GM23338 (cell line): ENCODE measurements at regions not wholly inside any gene's neighbourhood (a gene's known extent, or its start where the extent isn't known, plus 50 kb on each side); places are given as distances from the start of the nearest gene placed in this dataset.

Experiments used
- ATAC-seq: fragments of 200-7000 bp; cut with Tn5 transposase; 3 replicates; pipeline ENCODE4 v1.9.1; 2020
- DNase-seq: peaks from one replicate; pipeline ENCODE4 v3.0.0-alpha.2; 2015; ENCODE audit warnings: low spot score
- H2AFZ ChIP-seq: fragments of 200-600 bp; sonication (generic); 2 replicates; pipeline ENCODE4 v1.8.0; 2016; ENCODE audit warnings: antibody characterized with exemption, mild to moderate bottlenecking, moderate library complexity
- H3F3A ChIP-seq: fragments of 200-600 bp; sonication (generic); replicated peaks from 2 replicates; pipeline ENCODE4 v1.8.0; 2017; ENCODE audit warnings: antibody characterized with exemption, mixed run types, low read depth
- H3K27ac ChIP-seq: fragments of 200-600 bp; sonication (generic); 2 replicates; pipeline ENCODE4 v1.6.1; 2016; ENCODE audit warnings: low read depth
- H3K27me3 ChIP-seq: fragments of 200-600 bp; sonication (generic); 2 replicates; pipeline ENCODE4 v1.8.0; 2016; ENCODE audit warnings: mild to moderate bottlenecking, mixed run types, moderate library complexity; ENCODE audit not compliant: insufficient read depth
- H3K36me3 ChIP-seq: fragments of 200-600 bp; sonication (generic); 2 replicates; pipeline ENCODE4 v1.8.0; 2016; ENCODE audit warnings: mild to moderate bottlenecking; ENCODE audit not compliant: insufficient read depth
- H3K4me1 ChIP-seq: fragments of 200-600 bp; sonication (generic); 2 replicates; pipeline ENCODE4 v1.8.0; 2016; ENCODE audit warnings: mild to moderate bottlenecking, moderate library complexity; ENCODE audit not compliant: insufficient read depth
- H3K4me2 ChIP-seq: fragments of 200-600 bp; sonication (generic); 2 replicates; pipeline ENCODE4 v1.7.1; 2017; ENCODE audit warnings: mixed run types
- H3K4me3 ChIP-seq: fragments of 200-600 bp; sonication (generic); 2 replicates; pipeline ENCODE4 v1.6.1; 2016; ENCODE audit warnings: mixed run types
- H3K79me2 ChIP-seq: fragments of 200-600 bp; sonication (generic); replicated peaks from 2 replicates; pipeline ENCODE4 v1.8.0; 2017; ENCODE audit warnings: mild to moderate bottlenecking; ENCODE audit not compliant: insufficient read depth
- H3K9me2 ChIP-seq: fragments of 200-600 bp; sonication (generic); 2 replicates; pipeline ENCODE4 v1.8.0; 2017; ENCODE audit not compliant: insufficient read depth
- H4K20me1 ChIP-seq: fragments of 200-600 bp; sonication (generic); replicated peaks from 2 replicates; pipeline ENCODE4 v1.8.0; 2017; ENCODE audit warnings: mild to moderate bottlenecking; ENCODE audit not compliant: insufficient read depth
- H3K27ac Mint-ChIP-seq: 2 replicates; pipeline ENCODE4 v1.8.0; 2020; ENCODE audit warnings: inconsistent platforms, mild to moderate bottlenecking, moderate library complexity, mixed read lengths
- H3K27me3 Mint-ChIP-seq: 3 replicates; pipeline ENCODE4 v1.8.0; 2022; ENCODE audit warnings: low read depth, mild to moderate bottlenecking, moderate library complexity, mixed read lengths, inconsistent platforms; ENCODE audit not compliant: insufficient read depth, poor library complexity
- H3K36me3 Mint-ChIP-seq: 3 replicates; pipeline ENCODE4 v1.8.0; 2021; ENCODE audit warnings: low read depth, mild to moderate bottlenecking, inconsistent platforms, moderate library complexity, mixed read lengths
- H3K4me1 Mint-ChIP-seq: 3 replicates; pipeline ENCODE4 v1.8.0; 2020; ENCODE audit warnings: mild to moderate bottlenecking, inconsistent platforms, mixed read lengths
- H3K4me3 Mint-ChIP-seq: 3 replicates; pipeline ENCODE4 v1.8.0; 2021; ENCODE audit warnings: moderate library complexity, mild to moderate bottlenecking, inconsistent platforms, mixed read lengths
- H3K9me3 Mint-ChIP-seq: 3 replicates; pipeline ENCODE4 v1.8.0; 2020; ENCODE audit warnings: moderate library complexity, mild to moderate bottlenecking, inconsistent platforms, mixed read lengths
- CREB1 ChIP-seq: fragments of 250-450 bp; sonication (Bioruptor Pico); IDR thresholded peaks from 2 replicates; pipeline ENCODE4 v1.5.0; 2020; ENCODE audit warnings: low read depth, mild to moderate bottlenecking, moderate library complexity
- CTCF ChIP-seq, 2 experiments: fragments of 200-600 bp in 1 of 2; sonication (generic) in 1 of 2; conservative IDR thresholded peaks; 2 replicates each; pipeline versions ENCODE4 v1.5.1 to v1.6.1; 2016 to 2017; ENCODE audit warnings: antibody characterized with exemption in 2 of 2, low read depth in 2 of 2, mild to moderate bottlenecking in 2 of 2, moderate library complexity in 1 of 2
- ETS1 ChIP-seq: IDR thresholded peaks from 2 replicates; pipeline ENCODE4 v1.6.1; 2016; ENCODE audit warnings: antibody characterized with exemption
- EZH2 ChIP-seq: fragments of 200-600 bp; sonication (generic); IDR thresholded peaks from one replicate; pipeline ENCODE4 v1.8.0; 2017; ENCODE audit warnings: antibody characterized with exemption, mild to moderate bottlenecking, low read depth; ENCODE audit not compliant: unreplicated experiment
- EZH2phosphoT487 ChIP-seq: fragments of 200-600 bp; sonication (generic); IDR thresholded peaks from one replicate; pipeline ENCODE4 v1.8.1; 2018; ENCODE audit warnings: antibody characterized with exemption; ENCODE audit not compliant: unreplicated experiment
- POLR2AphosphoS5 ChIP-seq: IDR thresholded peaks from 2 replicates; pipeline ENCODE4 v1.6.1; 2016; ENCODE audit warnings: antibody characterized with exemption, low read depth
- STAT1 ChIP-seq: IDR thresholded peaks from one replicate; pipeline ENCODE4 v1.6.1; 2016; ENCODE audit warnings: antibody characterized with exemption; ENCODE audit not compliant: unreplicated experiment
- ZNF114 ChIP-seq: fragments of 250-450 bp; sonication (Bioruptor Pico); IDR thresholded peaks from 2 replicates; pipeline ENCODE4 v1.5.0; 2020; ENCODE audit warnings: mild to moderate bottlenecking, moderate library complexity
- ZNF331 ChIP-seq: fragments of 250-450 bp; sonication (Bioruptor Pico); IDR thresholded peaks from 2 replicates; pipeline ENCODE4 v1.5.0; 2020; ENCODE audit warnings: low read depth, mild to moderate bottlenecking, moderate library complexity
- ZNF462 ChIP-seq: fragments of 250-450 bp; sonication (Bioruptor Pico); IDR thresholded peaks from 2 replicates; pipeline ENCODE4 v1.5.0; 2020; ENCODE audit warnings: mild to moderate bottlenecking, moderate library complexity

- Histone ChIP-seq H3K27ac (no peak overlapping the region), H3K4me3 (no peak overlapping the region), H4K20me1 (no peaks in the 10 kb centered on the region), H3K4me2 (no peak overlapping the region), H3F3A (no peaks in the 10 kb centered on the region), H3K79me2 (no peaks in the 10 kb centered on the region), H3K27me3 (no peaks in the 10 kb centered on the region), H3K4me1 (no peaks in the 10 kb centered on the region), H2AFZ (no peak overlapping the region), H3K9me2 (no peaks in the 10 kb centered on the region), H3K36me3 (no peaks in the 10 kb centered on the region)
- TF ChIP-seq ZNF462 (CRISPR knock-in tag) = no peak
- Mint-ChIP-seq H3K4me3 (no peak overlapping the region), H3K27me3 (no peaks in the 10 kb centered on the region), H3K9me3 (no peaks in the 10 kb centered on the region), H3K4me1 (no peaks in the 10 kb centered on the region), H3K36me3 (no peaks in the 10 kb centered on the region), H3K27ac (no peak overlapping the region)
- ATAC-seq (no peak), DNase-seq (no peak)
Observed at GRCh38 chr3:103873021-103873420, 1438.2 kb downstream of the ZPLD1 start.

GRCh38 chr3:103873897-103874545 lies 1439.2 kb downstream of the ZPLD1 start:
- Histone ChIP-seq H3K27ac (no peak overlapping the region), H3F3A (no peaks in the 10 kb centered on the region), H2AFZ (no peak overlapping the region), H4K20me1 (no peaks in the 10 kb centered on the region), H3K4me2 (no peak overlapping the region), H3K4me3 (no peak overlapping the region), H3K79me2 (no peaks in the 10 kb centered on the region), H3K4me1 (no peaks in the 10 kb centered on the region), H3K27me3 (no peaks in the 10 kb centered on the region), H3K36me3 (no peaks in the 10 kb centered on the region), H3K9me2 (no peaks in the 10 kb centered on the region)
- Mint-ChIP-seq H3K4me1 (no peaks in the 10 kb centered on the region), H3K9me3 (no peaks in the 10 kb centered on the region), H3K27ac (no peak overlapping the region), H3K27me3 (no peaks in the 10 kb centered on the region), H3K4me3 (no peak overlapping the region), H3K36me3 (no peaks in the 10 kb centered on the region)
- ATAC-seq (no peak), DNase-seq (no peak)
- TF ChIP-seq EZH2phosphoT487 (no peak), CTCF (conservative IDR thresholded peaks at IDR 0.05; ENCODE audit: low read depth in 2 of 2) (no peak), ZNF331 (CRISPR knock-in tag) (no peak), ZNF114 (no peak), STAT1 (no peak), EZH2 (no peak), POLR2AphosphoS5 (no peak), ETS1 (no peak), CREB1 (CRISPR knock-in tag) (no peak)
